SJSA1 (cell line): ENCODE measurements at regions not wholly inside any gene's neighbourhood (a gene's known extent, or its start where the extent isn't known, plus 50 kb on each side); places are given as distances from the start of the nearest gene placed in this dataset.
A peak's percentile ranks its signal among the peaks of the same experiment; 100 is the strongest.

Source experiments
- DNase-seq, 2 experiments: peaks; one replicate each; pipeline ENCODE4 v3.0.0-alpha.2; 2015 to 2020; ENCODE audit warnings: low spot score in 2 of 2, low read depth in 1 of 2
- H3K27ac ChIP-seq: fragments of 250-450 bp; sonication (Bioruptor Pico); 2 replicates; pipeline ENCODE4 v1.5.1; 2020; ENCODE audit warnings: mild to moderate bottlenecking, moderate library complexity
- H3K27me3 ChIP-seq: fragments of 250-450 bp; sonication (Bioruptor Pico); replicated peaks from 2 replicates; pipeline ENCODE4 v1.5.1; 2020; ENCODE audit warnings: mild to moderate bottlenecking, moderate library complexity
- H3K36me3 ChIP-seq: fragments of 250-450 bp; sonication (Bioruptor Pico); 2 replicates; pipeline ENCODE4 v1.5.1; 2020; ENCODE audit warnings: mild to moderate bottlenecking
- H3K4me1 ChIP-seq: fragments of 250-450 bp; sonication (Bioruptor Pico); replicated peaks from 2 replicates; pipeline ENCODE4 v1.6.1; 2021; ENCODE audit warnings: mild to moderate bottlenecking
- H3K4me3 ChIP-seq: fragments of 250-450 bp; sonication (Bioruptor Pico); 2 replicates; pipeline ENCODE4 v1.5.1; 2020; ENCODE audit warnings: mild to moderate bottlenecking
- H3K9me3 ChIP-seq: fragments of 250-450 bp; sonication (Bioruptor Pico); replicated peaks from 2 replicates; pipeline ENCODE4 v1.5.1; 2020; ENCODE audit warnings: mild to moderate bottlenecking

GRCh38 chr4:129598582-129598981 is 502.6 kb downstream of the C4orf33 start:
- no peaks in the 10 kb centered on the region for H3K9me3 ChIP-seq
- no peaks in the 10 kb centered on the region for H3K4me1 ChIP-seq
- no peak for DNase-seq
- no peaks in the 10 kb centered on the region for H3K36me3 ChIP-seq
- no peak overlapping the region for H3K27ac ChIP-seq
- H3K27me3 ChIP-seq, result no peaks in the 10 kb centered on the region
- H3K4me3 ChIP-seq, result no peak overlapping the region

- no peak overlapping the region for H3K4me3 ChIP-seq
- H3K27ac ChIP-seq, result no peak overlapping the region
- no peaks in the 10 kb centered on the region for H3K4me1 ChIP-seq
- no peaks in the 10 kb centered on the region for H3K36me3 ChIP-seq
- H3K27me3 ChIP-seq, result no peaks in the 10 kb centered on the region
- DNase-seq, result no peak
- no peaks in the 10 kb centered on the region for H3K9me3 ChIP-seq
Measured at GRCh38 chr4:129600898-129601297, 504.9 kb downstream of the C4orf33 start.

- H3K27ac ChIP-seq, result no peak overlapping the region
- no peaks in the 10 kb centered on the region for H3K36me3 ChIP-seq
- no peaks in the 10 kb centered on the region for H3K27me3 ChIP-seq
- no peak overlapping the region for H3K4me3 ChIP-seq
- no peak for DNase-seq
- no peaks in the 10 kb centered on the region for H3K4me1 ChIP-seq
- no peaks in the 10 kb centered on the region for H3K9me3 ChIP-seq
Measured at GRCh38 chr4:129602447-129602846, 506.5 kb downstream of the C4orf33 start.

GRCh38 chr4:129603241-129603931 is 507.4 kb downstream of the C4orf33 start:
- no peak for DNase-seq
- H3K36me3 ChIP-seq, result no peaks in the 10 kb centered on the region
- H3K27me3 ChIP-seq, result no peaks in the 10 kb centered on the region
- H3K9me3 ChIP-seq, result no peaks in the 10 kb centered on the region
- H3K4me1 ChIP-seq, result no peaks in the 10 kb centered on the region
- no peak overlapping the region for H3K27ac ChIP-seq
- H3K4me3 ChIP-seq, result no peak overlapping the region

- H3K4me1 ChIP-seq, result no peaks in the 10 kb centered on the region
- DNase-seq, result no peak
- no peak overlapping the region for H3K27ac ChIP-seq
- H3K9me3 ChIP-seq, result no peaks in the 10 kb centered on the region
- no peak overlapping the region for H3K4me3 ChIP-seq
- H3K27me3 ChIP-seq, result no peaks in the 10 kb centered on the region
- no peaks in the 10 kb centered on the region for H3K36me3 ChIP-seq
Measured at GRCh38 chr4:129604632-129605255, 508.8 kb downstream of the C4orf33 start.

DNA sequence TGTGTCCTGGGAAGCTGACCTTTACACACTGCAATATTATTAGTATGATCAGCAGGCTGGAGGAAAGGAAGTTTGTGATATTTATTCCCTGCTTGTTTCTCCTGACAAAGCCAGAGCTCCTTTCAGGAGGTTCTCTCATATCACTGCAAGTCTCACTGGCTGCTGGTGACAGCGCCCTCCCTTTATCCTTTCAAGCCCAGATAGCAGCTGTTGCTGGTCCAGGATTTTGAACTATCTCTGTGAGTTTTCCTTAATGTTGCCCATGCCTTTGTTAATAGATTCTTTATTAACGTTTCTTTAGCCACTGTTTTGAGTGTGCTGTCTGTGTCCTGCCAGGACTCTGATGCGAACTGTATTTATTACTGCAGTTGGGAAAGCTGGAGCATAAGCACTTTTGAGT is 518.7 kb downstream of the C4orf33 start:
- no peak overlapping the region for H3K4me3 ChIP-seq
- H3K36me3 ChIP-seq, result no peaks in the 10 kb centered on the region
- H3K4me1 ChIP-seq, result no peaks in the 10 kb centered on the region
- no peak for DNase-seq
- H3K9me3 ChIP-seq, result no peaks in the 10 kb centered on the region
- no peak overlapping the region for H3K27ac ChIP-seq
- H3K27me3 ChIP-seq, result no peaks in the 10 kb centered on the region

- no peak overlapping the region for H3K4me3 ChIP-seq
- H3K36me3 ChIP-seq, result no peaks in the 10 kb centered on the region
- no peak overlapping the region for H3K27ac ChIP-seq
- no peaks in the 10 kb centered on the region for H3K4me1 ChIP-seq
- no peaks in the 10 kb centered on the region for H3K9me3 ChIP-seq
- H3K27me3 ChIP-seq, result no peaks in the 10 kb centered on the region
- DNase-seq, result no peak
Measured at GRCh38 chr4:129622566-129622965, 526.6 kb downstream of the C4orf33 start.

DNA sequence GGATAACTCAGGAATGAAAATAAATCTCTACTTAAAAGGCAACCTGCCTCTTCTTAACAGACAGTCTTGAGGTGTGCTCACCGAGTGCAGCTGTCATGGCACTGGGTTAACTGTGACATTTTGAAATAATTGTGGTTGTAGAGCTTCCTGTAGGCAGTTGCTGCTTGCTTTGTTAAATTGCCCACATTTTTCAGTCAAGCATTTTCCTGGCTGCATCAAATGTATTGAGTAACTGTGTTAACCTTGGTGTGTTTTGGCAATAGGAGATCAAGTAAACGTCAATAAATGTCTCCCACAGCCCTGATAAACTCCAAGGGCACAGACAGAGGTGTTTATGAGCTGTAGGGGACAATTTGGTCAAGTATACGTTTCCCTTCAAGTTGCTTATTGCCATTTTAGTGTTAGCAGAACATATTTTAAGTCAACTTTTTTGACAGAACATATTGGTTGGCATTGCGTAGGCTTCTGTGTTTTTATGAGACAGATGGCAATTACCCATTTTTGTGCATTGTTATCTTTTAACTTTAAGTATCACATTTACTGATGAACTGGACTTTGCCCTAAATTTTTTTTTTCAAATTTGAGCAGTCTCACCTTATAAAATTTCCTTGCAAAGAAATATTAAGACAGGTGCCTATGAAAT is 527.4 kb downstream of the C4orf33 start:
- no peaks in the 10 kb centered on the region for H3K36me3 ChIP-seq
- no peaks in the 10 kb centered on the region for H3K27me3 ChIP-seq
- H3K4me1 ChIP-seq, result no peaks in the 10 kb centered on the region
- H3K4me3 ChIP-seq, result no peak overlapping the region
- H3K9me3 ChIP-seq, result no peaks in the 10 kb centered on the region
- DNase-seq, result no peak
- H3K27ac ChIP-seq, result no peak overlapping the region

- no peaks in the 10 kb centered on the region for H3K36me3 ChIP-seq
- H3K4me3 ChIP-seq, result no peak overlapping the region
- no peaks in the 10 kb centered on the region for H3K9me3 ChIP-seq
- H3K27me3 ChIP-seq, result no peaks in the 10 kb centered on the region
- peak; percentile 30 to 47 for DNase-seq
- no peak overlapping the region for H3K27ac ChIP-seq
- no peaks in the 10 kb centered on the region for H3K4me1 ChIP-seq
Measured at GRCh38 chr4:129641179-129641578, 545.2 kb downstream of the C4orf33 start.

DNA sequence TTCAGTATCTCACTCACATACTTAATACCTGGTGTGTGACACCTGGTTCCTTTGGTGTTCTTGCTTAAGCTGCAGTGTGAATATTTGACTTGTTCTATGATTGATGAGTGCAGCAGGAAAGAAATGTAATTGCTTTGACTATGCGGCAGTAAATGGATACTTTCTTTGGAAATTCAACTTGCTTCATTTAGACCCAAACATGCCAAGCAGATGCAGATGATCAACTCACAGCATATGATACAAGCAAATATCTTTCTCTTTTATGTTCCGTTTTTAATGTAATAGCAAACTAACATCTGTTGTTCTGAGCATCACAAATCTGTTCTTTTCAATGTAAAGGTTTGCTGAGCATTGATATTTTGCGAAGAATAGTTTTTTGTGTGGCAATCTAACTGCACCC is 549.5 kb downstream of the C4orf33 start:
- DNase-seq, result no peak
- Histone ChIP-seq H3K36me3 (no peaks in the 10 kb centered on the region), H3K4me1 (no peaks in the 10 kb centered on the region), H3K27ac (no peak overlapping the region), H3K9me3 (no peaks in the 10 kb centered on the region), H3K27me3 (no peaks in the 10 kb centered on the region), H3K4me3 (no peak overlapping the region)

DNA sequence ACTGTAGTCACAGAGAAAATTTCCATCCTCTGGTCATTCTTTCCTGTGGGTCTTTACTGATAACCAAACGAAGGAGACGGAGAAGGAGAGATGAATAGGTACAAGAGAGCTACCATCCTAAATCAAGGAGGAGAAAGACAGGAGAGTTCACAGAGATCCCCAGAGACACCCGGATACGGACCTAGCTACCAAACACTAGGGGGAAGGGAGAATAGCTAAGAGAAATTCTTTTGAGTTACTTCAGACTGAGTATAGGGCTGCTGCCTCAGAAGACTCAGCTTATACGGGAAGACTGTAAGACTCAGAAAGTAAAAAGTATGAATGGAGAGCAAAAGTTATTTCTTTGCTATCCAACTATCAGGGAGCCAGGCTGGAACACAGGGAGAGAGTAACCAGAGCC is 572.1 kb downstream of the C4orf33 start:
- H3K27me3 ChIP-seq, result no peaks in the 10 kb centered on the region

GRCh38 chr4:129672941-129673340 is 577.0 kb downstream of the C4orf33 start:
- no peak overlapping the region for H3K4me3 ChIP-seq
- H3K27me3 ChIP-seq, result no peaks in the 10 kb centered on the region
- no peaks in the 10 kb centered on the region for H3K4me1 ChIP-seq
- H3K36me3 ChIP-seq, result no peaks in the 10 kb centered on the region
- no peaks in the 10 kb centered on the region for H3K9me3 ChIP-seq
- H3K27ac ChIP-seq, result no peak overlapping the region
- no peak for DNase-seq

More for the DNA sequence above, 572.1 kb downstream of the C4orf33 start:
- Histone ChIP-seq H3K4me1 (no peaks in the 10 kb centered on the region), H3K36me3 (no peaks in the 10 kb centered on the region), H3K9me3 (no peaks in the 10 kb centered on the region), H3K4me3 (no peak overlapping the region), H3K27ac (no peak overlapping the region)
- no peak for DNase-seq

- H3K4me3 ChIP-seq, result no peak overlapping the region
- no peaks in the 10 kb centered on the region for H3K36me3 ChIP-seq
- no peak for DNase-seq
- H3K27me3 ChIP-seq, result no peaks in the 10 kb centered on the region
- H3K27ac ChIP-seq, result no peak overlapping the region
- H3K9me3 ChIP-seq, result no peaks in the 10 kb centered on the region
- no peaks in the 10 kb centered on the region for H3K4me1 ChIP-seq
Measured at GRCh38 chr4:129675036-129675435, 579.1 kb downstream of the C4orf33 start.

DNA sequence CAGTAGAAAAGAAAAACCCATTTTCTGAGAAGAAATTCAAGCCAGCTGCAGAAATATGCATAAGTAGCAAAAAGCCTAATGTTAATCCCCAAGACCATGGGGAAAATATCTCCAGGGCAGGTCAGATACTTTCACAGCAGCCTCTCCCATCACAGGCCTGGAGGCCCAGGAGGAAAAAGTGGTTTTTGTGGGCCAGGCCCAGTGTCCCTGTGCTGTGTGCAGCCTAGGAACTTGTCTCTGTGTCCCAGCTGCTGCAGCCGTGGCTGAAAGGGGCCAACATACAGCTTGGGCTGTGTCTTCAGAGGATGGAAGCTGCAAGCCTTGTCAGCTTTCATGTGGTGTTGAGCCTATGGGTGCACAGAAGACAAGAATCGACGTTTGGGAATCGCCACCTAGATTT is 581.0 kb downstream of the C4orf33 start:
- Histone ChIP-seq H3K27me3 (no peaks in the 10 kb centered on the region), H3K4me3 (no peak overlapping the region), H3K4me1 (no peaks in the 10 kb centered on the region), H3K9me3 (no peaks in the 10 kb centered on the region), H3K36me3 (no peaks in the 10 kb centered on the region), H3K27ac (no peak overlapping the region)
- DNase-seq, result no peak
